Umbilical cord (tissue), 1 donor: ENCODE measurements at regions not wholly inside any gene's neighbourhood (a gene's known extent, or its start where the extent isn't known, plus 50 kb on each side); places are given as distances from the start of the nearest gene placed in this dataset.
"Not testable (repeated sequence)": the region's sequence is repeated elsewhere in the genome, so short reads cannot be mapped to it uniquely, and the experiment has no call there.

ENCODE experiments used
- DNase-seq: peaks from one replicate; pipeline ENCODE4 v3.0.0-alpha.2; 2015; ENCODE audit warnings: low spot score

- not testable (repeated sequence) for DNase-seq
Observed at GRCh38 chr9:103237571-103238109, 242.5 kb downstream of the CYLC2 start.

- DNase-seq = peak; percentile 51
Observed at GRCh38 chr9:103242025-103242424, 246.9 kb downstream of the CYLC2 start.

GRCh38 chr9:103242486-103242885, 247.4 kb downstream of the CYLC2 start:
- DNase-seq = no peak

- DNase-seq = no peak
Observed at GRCh38 chr9:103243553-103243952, 248.4 kb downstream of the CYLC2 start.

- DNase-seq = no peak
Observed at GRCh38 chr9:103245369-103245768, 250.2 kb downstream of the CYLC2 start.

- DNase-seq = no peak
Observed at GRCh38 chr9:103261951-103262350, 266.8 kb downstream of the CYLC2 start.

- no peak for DNase-seq
Observed at GRCh38 chr9:103266064-103266463, 270.9 kb downstream of the CYLC2 start.

- no peak for DNase-seq
Observed at GRCh38 chr9:103277240-103277639, 282.1 kb downstream of the CYLC2 start.

GRCh38 chr9:103281126-103281525, 286.0 kb downstream of the CYLC2 start:
- peak; percentile 43 for DNase-seq

- DNase-seq = no peak
Observed at GRCh38 chr9:103287361-103287760, 292.2 kb downstream of the CYLC2 start.

- DNase-seq = peak; percentile 3
Observed at GRCh38 chr9:103296189-103296588, 301.1 kb downstream of the CYLC2 start.

GRCh38 chr9:103301051-103301450, 305.9 kb downstream of the CYLC2 start:
- DNase-seq = no peak

GRCh38 chr9:103304797-103305196, 309.7 kb downstream of the CYLC2 start:
- no peak for DNase-seq

GRCh38 chr9:103319979-103320378, 324.8 kb downstream of the CYLC2 start:
- peak; percentile 1 for DNase-seq

GRCh38 chr9:103323699-103324098, 328.6 kb downstream of the CYLC2 start:
- no peak for DNase-seq

GRCh38 chr9:103335461-103335860, 340.3 kb downstream of the CYLC2 start:
- no peak for DNase-seq

GRCh38 chr9:103355000-103355399, 359.9 kb downstream of the CYLC2 start:
- no peak for DNase-seq

- not testable (repeated sequence) for DNase-seq
Observed at GRCh38 chr9:103357980-103358379, 362.8 kb downstream of the CYLC2 start.

GRCh38 chr9:103361906-103362305, 366.8 kb downstream of the CYLC2 start:
- DNase-seq = no peak

GRCh38 chr9:103362986-103363385, 367.9 kb downstream of the CYLC2 start:
- peak; percentile 88 for DNase-seq

- peak; percentile 26 for DNase-seq
Observed at GRCh38 chr9:103364753-103365152, 369.6 kb downstream of the CYLC2 start.

GRCh38 chr9:103371152-103371551, 376.0 kb downstream of the CYLC2 start:
- no peak for DNase-seq

GRCh38 chr9:103372828-103373227, 377.7 kb downstream of the CYLC2 start:
- peak; percentile 7 for DNase-seq

- no peak for DNase-seq
Observed at GRCh38 chr9:103377667-103378066, 382.5 kb downstream of the CYLC2 start.
